SK-N-MC (cell line): ENCODE measurements at regions not wholly inside any gene's neighbourhood (a gene's known extent, or its start where the extent isn't known, plus 50 kb on each side); places are given as distances from the start of the nearest gene placed in this dataset.

Experiments used
- EZH2 ChIP-seq: fragments of 200-600 bp; sonication (generic); IDR thresholded peaks from one replicate; pipeline ENCODE4 v1.6.1; 2017; ENCODE audit warnings: antibody characterized with exemption
- FOXP2 ChIP-seq: optimal IDR thresholded peaks from 2 replicates; pipeline ENCODE3; 2011; ENCODE audit warnings: mild to moderate bottlenecking, moderate library complexity; ENCODE audit not compliant: insufficient read depth; ENCODE audit errors: extremely low read length, control extremely low read depth
- POLR2AphosphoS5 ChIP-seq: IDR thresholded peaks from 2 replicates; pipeline ENCODE4 v1.6.1; 2012; ENCODE audit warnings: mild to moderate bottlenecking, low read depth, low read length, borderline replicate concordance

DNA sequence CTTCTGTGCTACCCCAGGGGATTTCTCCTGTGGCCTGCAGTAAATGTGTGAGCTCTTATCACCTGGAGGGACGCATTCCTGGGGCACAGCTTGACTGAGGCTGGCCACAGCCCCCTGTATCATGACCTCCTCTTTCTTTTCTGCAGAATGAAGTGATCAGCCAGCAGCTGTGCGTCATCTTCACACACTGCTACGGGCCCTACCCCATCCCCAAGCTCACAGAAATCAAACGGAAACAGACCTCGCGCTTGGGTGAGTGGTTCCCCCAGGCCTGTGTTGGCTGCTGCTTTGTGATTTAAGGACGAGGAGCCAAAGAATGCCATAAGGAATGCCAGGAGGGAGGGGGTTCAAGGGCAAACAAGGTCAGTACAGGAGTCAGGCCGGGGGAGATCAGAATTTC is 50.5 kb upstream of the PWP1 start:
- no peak for TF ChIP-seq EZH2
- no peak for TF ChIP-seq FOXP2
- no peak for TF ChIP-seq POLR2AphosphoS5
